ENCODE measurements at regions not wholly inside any gene's neighbourhood (a gene's known extent, or its start where the extent isn't known, plus 50 kb on each side); places are given as distances from the start of the nearest gene placed in this dataset.

DNA sequence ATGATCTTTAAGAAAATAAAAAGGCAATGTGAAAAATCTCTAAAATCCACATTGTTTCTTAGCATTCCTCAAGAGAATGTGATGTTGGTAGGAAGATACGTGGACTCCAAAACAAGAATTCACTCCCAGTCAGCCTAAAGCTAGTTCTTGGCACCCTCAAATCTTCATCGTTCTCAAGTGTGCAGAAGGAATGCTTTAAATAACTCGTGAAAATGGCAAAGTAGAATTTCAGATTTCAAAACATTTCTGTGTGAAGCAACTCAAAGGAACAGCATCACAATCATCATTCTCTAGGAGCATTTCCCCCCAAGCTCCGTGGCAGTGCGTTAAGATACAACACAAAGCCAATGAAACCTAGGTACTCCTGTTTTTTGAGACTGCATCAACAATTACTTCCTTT is 185.1 kb upstream of the DMAC1 start (continued):
- TF ChIP-seq, protein P1, sequence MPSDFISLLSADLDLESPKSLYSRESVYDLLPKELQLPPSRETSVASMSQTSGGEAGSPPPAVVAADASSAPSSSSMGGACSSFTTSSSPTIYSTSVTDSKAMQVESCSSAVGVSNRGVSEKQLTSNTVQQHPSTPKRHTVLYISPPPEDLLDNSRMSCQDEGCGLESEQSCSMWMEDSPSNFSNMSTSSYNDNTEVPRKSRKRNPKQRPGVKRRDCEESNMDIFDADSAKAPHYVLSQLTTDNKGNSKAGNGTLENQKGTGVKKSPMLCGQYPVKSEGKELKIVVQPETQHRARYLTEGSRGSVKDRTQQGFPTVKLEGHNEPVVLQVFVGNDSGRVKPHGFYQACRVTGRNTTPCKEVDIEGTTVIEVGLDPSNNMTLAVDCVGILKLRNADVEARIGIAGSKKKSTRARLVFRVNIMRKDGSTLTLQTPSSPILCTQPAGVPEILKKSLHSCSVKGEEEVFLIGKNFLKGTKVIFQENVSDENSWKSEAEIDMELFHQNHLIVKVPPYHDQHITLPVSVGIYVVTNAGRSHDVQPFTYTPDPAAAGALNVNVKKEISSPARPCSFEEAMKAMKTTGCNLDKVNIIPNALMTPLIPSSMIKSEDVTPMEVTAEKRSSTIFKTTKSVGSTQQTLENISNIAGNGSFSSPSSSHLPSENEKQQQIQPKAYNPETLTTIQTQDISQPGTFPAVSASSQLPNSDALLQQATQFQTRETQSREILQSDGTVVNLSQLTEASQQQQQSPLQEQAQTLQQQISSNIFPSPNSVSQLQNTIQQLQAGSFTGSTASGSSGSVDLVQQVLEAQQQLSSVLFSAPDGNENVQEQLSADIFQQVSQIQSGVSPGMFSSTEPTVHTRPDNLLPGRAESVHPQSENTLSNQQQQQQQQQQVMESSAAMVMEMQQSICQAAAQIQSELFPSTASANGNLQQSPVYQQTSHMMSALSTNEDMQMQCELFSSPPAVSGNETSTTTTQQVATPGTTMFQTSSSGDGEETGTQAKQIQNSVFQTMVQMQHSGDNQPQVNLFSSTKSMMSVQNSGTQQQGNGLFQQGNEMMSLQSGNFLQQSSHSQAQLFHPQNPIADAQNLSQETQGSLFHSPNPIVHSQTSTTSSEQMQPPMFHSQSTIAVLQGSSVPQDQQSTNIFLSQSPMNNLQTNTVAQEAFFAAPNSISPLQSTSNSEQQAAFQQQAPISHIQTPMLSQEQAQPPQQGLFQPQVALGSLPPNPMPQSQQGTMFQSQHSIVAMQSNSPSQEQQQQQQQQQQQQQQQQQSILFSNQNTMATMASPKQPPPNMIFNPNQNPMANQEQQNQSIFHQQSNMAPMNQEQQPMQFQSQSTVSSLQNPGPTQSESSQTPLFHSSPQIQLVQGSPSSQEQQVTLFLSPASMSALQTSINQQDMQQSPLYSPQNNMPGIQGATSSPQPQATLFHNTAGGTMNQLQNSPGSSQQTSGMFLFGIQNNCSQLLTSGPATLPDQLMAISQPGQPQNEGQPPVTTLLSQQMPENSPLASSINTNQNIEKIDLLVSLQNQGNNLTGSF (CRISPR knock-in tag; IDR thresholded peaks at IDR 0.05), result no peak

DNA sequence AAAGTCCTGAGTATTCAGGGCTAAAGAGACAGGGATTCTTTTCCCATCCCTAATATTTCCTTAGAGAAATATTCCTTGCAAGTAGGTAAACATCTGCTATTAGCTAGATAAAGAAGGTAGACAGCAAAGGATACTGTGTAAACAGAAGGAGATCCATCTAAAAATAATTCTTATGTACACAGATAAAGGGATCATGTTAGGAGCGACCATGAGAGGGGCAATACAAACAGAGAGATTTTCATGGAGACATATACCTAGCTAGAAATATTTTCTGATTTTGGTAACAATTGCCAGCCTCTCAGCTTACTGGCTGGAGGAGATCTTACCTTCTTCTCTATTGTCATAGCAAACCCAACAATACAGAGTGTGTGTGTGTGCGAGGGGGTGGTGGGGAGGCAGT is 184.6 kb upstream of the DMAC1 start:
- CTCF ChIA-PET (ENCODE audit: low intra/inter-chr PET ratio, low total read pairs), result no interaction called here
- Histone ChIP-seq H3K9me3 (ENCODE audit: low read length) (peaks cover 4% of the 10 kb centered on the region; the same call in 1 of the 2 replicates), H3K79me2 (ENCODE audit: insufficient read depth, low read length) (no peaks in the 10 kb centered on the region), H3K27me3 (ENCODE audit: control insufficient read depth in 1 of 2, insufficient read depth in 2 of 2, low read length in 2 of 2) (no peaks in the 10 kb centered on the region), H3K9ac (ENCODE audit: insufficient read depth, low read depth, low read length) (no peak overlapping the region), H3K36me3 (replicated peaks in 1 of 2; ENCODE audit: control insufficient read depth in 1 of 2, insufficient read depth in 2 of 2, low read length in 2 of 2) (no peaks in the 10 kb centered on the region), H4K20me1 (ENCODE audit: insufficient read depth, low read length) (no peaks in the 10 kb centered on the region), H2AFZ (ENCODE audit: low read length) (no peak overlapping the region), H3K4me3 (replicated peaks in 1 of 3; ENCODE audit: insufficient read depth in 1 of 3, low read depth in 2 of 3, low read length in 3 of 3) (no peak overlapping the region), H3K4me2 (ENCODE audit: low read depth, low read length) (no peak overlapping the region), H3K27ac (ENCODE audit: extremely low read length, insufficient read depth, low read length) (no peak overlapping the region), H3K4me1 (ENCODE audit: insufficient read depth, low read length) (no peaks in the 10 kb centered on the region)
- BruUV-seq (replicated peaks), result no TSS peak
- in situ Hi-C loops (cut with HindIII; ENCODE audit: extremely low pct_ligation_motif_present, low pct_unique_long_range_greater_than_20kb) (no loop called here), intact Hi-C loops (cut with micrococcal nuclease; ENCODE audit: unreplicated experiment) (no loop called here)
- ATAC-seq (no peak), DNase-seq (ENCODE audit: low spot score) (no peak), FAIRE-seq (no peak)
- POLR2A ChIA-PET, result no interaction called here
- TF ChIP-seq, protein P2, sequence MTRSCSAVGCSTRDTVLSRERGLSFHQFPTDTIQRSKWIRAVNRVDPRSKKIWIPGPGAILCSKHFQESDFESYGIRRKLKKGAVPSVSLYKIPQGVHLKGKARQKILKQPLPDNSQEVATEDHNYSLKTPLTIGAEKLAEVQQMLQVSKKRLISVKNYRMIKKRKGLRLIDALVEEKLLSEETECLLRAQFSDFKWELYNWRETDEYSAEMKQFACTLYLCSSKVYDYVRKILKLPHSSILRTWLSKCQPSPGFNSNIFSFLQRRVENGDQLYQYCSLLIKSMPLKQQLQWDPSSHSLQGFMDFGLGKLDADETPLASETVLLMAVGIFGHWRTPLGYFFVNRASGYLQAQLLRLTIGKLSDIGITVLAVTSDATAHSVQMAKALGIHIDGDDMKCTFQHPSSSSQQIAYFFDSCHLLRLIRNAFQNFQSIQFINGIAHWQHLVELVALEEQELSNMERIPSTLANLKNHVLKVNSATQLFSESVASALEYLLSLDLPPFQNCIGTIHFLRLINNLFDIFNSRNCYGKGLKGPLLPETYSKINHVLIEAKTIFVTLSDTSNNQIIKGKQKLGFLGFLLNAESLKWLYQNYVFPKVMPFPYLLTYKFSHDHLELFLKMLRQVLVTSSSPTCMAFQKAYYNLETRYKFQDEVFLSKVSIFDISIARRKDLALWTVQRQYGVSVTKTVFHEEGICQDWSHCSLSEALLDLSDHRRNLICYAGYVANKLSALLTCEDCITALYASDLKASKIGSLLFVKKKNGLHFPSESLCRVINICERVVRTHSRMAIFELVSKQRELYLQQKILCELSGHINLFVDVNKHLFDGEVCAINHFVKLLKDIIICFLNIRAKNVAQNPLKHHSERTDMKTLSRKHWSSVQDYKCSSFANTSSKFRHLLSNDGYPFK (CRISPR knock-in tag; IDR thresholded peaks at IDR 0.05; ENCODE audit: borderline replicate concordance), result no peak
- TF ChIP-seq RARG (CRISPR knock-in tag; IDR thresholded peaks at IDR 0.05; ENCODE audit: low read depth) (no peak), STAT5B (CRISPR knock-in tag; IDR thresholded peaks at IDR 0.05) (no peak), BCL6 (CRISPR knock-in tag; IDR thresholded peaks at IDR 0.05) (no peak), ZNF883 (CRISPR knock-in tag; IDR thresholded peaks at IDR 0.05; ENCODE audit: not compliant biosample characterization) (no peak)
- TF ChIP-seq, protein P3, sequence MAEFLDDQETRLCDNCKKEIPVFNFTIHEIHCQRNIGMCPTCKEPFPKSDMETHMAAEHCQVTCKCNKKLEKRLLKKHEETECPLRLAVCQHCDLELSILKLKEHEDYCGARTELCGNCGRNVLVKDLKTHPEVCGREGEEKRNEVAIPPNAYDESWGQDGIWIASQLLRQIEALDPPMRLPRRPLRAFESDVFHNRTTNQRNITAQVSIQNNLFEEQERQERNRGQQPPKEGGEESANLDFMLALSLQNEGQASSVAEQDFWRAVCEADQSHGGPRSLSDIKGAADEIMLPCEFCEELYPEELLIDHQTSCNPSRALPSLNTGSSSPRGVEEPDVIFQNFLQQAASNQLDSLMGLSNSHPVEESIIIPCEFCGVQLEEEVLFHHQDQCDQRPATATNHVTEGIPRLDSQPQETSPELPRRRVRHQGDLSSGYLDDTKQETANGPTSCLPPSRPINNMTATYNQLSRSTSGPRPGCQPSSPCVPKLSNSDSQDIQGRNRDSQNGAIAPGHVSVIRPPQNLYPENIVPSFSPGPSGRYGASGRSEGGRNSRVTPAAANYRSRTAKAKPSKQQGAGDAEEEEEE (CRISPR knock-in tag; IDR thresholded peaks at IDR 0.05; ENCODE audit: borderline replicate concordance), result no peak
- 0% methylated on average over 2 of the region's 2 CpGs for WGBS (ENCODE audit: low lambda C conversion rate)
